ENCODE measurements at regions not wholly inside any gene's neighbourhood (a gene's known extent, or its start where the extent isn't known, plus 50 kb on each side); places are given as distances from the start of the nearest gene placed in this dataset.

DNA sequence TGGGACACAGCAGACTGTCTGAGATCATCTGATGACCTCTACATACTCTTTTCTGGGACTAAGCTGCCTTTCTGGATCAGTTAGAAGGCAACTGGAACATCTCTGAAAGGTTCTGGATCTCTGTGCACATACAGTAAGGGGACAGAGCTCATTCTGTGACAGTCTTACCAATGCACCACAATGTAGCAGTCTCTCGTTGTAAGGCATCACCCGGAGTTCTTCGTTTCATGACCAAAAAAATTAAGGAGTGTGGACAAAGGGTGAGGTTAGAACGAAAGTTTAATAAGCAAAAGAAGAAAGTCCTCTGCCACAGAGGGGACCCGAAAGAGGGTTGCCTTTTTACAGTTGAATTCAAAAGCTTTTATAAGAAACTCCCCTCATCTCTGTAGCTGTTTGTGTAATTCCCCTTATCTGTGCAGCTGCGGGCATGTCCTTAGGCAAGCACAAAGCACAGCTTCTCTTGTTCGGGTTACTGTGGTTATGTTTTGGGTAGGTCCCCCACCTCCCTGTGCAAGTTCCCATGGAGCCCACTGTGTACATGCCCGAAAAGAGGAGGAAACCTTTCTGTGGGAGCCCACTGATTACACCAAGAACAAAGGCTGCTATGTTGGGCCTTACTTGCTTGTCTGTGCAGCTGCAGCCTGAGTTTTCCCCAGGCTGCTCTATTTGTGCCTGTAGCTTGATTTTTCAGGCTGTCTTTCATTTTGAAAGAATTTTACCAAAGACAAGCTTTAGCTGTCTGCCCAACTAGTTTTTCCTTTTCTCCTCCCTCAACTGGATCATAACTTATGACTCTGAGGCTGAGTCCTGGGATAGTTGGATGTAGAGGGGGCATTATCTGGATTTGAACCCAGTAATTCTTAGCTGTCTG, 53.1 kb upstream of the CACNA1E start:
- DNase-seq (no peak), ATAC-seq (ENCODE audit: low read depth in 2 of 2) (no peak)

More for the DNA sequence above, 53.1 kb upstream of the CACNA1E start:
- no peak overlapping the region for H3K27ac Mint-ChIP-seq
- H3K9me3 Mint-ChIP-seq, result peaks cover 0 to 6% (median 2%) of the 10 kb centered on the region in 7 donors
- no peak overlapping the region for H3K4me3 Mint-ChIP-seq
- peaks cover 0 to 18% of the 10 kb centered on the region in 2 donors for H3K36me3 Mint-ChIP-seq
- H3K27me3 Mint-ChIP-seq, result peaks cover 12 to 57% (median 56%) of the 10 kb centered on the region in 3 donors
- peaks cover 3 to 8% (median 7%) of the 10 kb centered on the region in 3 donors for H3K4me1 Mint-ChIP-seq
